Hematopoietic multipotent progenitor cell treated with erythropoietin and hydrocortisone succinate and interleukin-3 and kit ligand, for 8 days (in vitro differentiated cells): ENCODE measurements at regions not wholly inside any gene's neighbourhood (a gene's known extent, or its start where the extent isn't known, plus 50 kb on each side); places are given as distances from the start of the nearest gene placed in this dataset.

ENCODE experiments used
- DNase-seq: peaks from one replicate; pipeline ENCODE4 v3.0.0-alpha.2; 2015

DNA sequence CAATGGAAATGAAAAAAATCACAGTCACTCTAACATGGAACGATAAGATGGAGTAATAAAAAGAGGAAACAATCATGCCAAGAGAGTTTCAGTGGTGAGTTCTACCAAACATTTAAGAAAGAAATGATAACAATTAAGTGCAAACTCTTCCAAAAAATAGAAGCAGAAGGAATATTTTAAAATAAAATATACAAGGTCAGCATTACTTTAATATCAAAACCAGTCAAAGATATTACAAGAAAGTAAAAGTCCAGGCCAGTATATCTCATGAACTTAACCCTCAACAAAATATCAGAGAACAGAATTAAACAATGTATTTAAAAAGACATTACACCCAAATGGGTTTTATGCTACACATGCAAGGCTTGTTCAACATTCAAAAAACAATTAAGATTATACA is 829.4 kb downstream of the TRIB2 start:
- no peak for DNase-seq

DNA sequence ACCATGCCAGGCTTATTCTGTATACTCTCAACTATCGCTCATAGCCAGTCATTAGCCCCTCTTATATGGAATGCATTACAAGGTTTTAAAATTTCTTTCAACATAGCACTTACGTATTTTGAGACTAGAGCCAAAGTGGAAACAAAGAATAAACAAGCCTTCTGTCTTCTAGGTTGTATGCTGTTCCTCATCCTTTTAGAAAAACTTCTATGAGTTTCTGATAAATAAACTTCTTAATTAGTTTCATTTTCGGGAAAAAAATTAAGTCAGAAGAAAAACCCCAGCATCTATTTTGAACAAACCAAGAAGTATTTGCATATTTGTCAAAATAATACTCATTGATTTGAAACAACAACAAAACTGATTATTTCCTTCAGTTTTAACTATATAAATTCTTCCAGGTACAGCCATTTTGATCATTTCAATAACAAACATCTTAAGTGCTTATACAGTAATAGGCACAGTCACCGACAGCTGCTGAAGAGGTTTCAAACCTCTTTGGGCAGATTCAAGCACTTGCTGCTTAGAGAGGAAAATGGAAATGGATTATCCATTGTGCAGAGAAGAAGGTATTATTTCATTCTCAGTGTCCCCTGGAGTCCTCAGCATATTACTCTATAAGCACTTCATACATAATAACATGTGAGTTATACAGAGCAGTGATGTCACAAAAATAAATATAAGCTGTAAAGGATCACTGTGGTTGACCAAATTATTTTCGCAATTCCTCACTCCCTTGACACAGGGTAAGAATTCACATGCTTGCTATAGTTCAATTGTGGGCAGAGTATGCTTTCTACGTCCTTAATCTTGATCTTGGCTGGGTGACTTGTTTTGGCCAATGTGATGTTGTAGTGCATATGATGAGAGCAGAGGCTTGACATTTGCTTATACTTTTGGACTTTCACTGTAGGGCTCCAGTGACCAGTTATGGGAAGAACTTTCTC is 833.8 kb downstream of the TRIB2 start:
- no peak for DNase-seq

DNA sequence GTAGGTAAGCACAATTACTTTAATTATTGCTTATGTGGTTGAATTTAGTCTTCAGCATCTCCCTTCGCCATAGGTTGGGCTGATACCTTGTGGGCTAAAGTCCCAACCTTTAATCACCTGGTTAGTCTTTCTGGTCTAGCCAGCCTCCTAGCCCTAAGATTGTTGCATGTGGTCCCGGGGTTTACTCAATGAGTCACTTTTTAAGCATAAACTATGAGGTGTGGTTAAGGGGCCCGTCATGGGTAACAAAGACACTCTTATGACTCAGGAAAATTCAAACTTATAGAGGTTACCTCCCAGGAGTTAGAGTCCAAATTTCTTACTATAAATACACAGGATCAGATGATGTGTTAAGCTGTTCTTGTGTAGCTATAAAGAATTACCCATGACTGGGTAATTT is 841.6 kb downstream of the TRIB2 start:
- DNase-seq, result no peak

DNA sequence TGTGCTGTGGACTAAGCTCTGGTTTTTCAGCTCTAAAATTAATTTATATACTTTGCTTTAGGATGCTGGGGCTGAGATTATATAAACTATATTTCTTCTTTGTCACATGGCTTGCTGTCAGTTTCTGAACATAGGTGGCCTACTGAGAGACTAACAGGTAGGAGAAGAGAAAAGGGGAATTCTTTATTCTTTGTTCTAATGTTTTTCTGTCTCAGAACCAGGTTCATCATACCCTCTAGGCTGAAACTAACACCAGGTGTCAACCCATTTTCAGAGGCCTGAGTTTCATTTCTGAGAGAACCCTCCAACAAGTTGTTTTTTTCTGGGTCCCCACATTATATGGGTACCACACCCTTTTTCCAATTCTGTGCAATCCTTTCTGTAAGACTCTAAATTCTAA is 843.6 kb downstream of the TRIB2 start:
- no peak for DNase-seq

DNA sequence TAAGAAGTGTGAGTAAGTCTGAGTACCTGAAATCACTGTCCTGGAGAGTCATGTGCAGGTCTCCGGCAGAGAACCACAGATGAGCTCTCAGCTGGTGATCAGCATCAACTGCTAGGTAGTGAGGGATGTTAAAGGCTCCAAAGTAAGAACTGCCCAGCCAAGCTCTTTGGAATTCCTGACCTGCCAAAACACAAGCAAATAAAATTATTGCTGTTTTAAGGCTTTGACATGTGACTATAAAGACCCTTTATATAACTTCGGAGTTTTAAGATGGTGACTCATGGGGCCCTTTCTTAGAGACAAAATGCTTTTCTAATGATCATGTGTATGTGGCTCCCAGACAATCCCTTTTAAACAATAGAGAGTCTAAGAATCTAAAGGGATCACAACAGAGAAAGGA is 855.7 kb downstream of the TRIB2 start:
- DNase-seq, result no peak

DNA sequence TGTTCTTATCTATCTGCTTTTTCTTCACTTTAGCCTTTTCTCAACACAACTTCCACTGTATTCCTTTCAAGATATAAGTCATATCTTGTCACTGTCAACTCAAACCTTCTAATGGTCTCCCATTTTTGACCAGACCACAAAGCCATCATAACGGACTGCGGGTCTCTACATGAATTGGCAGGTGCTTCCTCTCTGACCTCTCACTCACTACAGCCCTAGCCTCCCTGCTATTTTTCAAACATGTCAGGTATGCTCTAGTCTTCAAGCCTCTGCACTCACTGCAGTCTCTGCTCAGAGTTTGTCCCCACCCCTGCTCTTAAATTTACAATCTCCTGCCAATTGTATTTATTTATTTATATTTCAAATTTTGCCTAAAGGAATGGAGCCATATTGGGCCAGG is 858.1 kb downstream of the TRIB2 start:
- no peak for DNase-seq

DNA sequence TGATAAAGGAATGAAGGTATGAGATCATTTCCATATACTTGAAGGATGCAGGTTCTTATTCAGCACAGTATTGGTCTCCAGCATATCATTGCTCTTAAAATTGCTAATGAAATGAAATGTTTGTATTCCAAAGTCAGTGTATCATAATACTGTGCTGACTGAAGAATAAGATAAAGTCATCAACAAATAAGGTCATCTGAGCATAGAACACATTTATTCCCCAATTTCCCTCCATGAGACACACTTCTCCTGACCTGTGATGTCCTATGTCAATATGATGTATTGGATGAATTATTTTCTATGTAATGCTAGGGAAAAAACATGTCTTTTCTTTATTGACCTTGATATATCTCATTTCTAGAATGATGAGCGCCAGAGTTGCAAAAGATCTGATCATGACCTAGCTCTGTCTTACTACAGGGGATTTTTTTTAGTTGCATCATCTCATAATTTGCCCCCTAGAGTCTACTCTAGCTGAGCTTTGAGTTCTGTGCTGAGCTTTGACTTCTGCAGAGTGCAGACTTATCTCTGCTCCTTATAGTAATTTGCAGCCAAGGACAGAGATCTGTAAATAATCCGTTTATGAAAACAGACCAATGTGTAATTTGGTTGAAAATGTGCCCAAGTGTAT is 859.8 kb downstream of the TRIB2 start:
- no peak for DNase-seq

DNA sequence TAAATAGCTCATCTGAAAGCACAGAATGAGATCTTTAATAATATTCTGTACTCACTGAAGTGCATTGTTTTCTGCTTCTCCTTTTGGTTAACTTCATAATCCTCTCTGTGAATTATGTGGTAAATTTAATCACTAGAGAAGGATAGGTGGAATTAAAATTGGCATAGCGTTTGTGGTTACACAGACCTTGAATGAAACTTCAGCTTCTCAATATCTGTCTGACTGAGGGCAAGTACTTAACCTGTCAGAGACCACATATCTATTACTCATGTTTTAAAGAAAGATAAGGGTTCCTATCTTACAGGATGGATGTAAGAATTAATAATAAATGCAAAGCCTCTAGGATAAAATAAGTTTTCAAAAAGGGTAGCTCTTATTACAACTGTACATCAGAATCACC is 861.8 kb downstream of the TRIB2 start:
- DNase-seq, result no peak

DNA sequence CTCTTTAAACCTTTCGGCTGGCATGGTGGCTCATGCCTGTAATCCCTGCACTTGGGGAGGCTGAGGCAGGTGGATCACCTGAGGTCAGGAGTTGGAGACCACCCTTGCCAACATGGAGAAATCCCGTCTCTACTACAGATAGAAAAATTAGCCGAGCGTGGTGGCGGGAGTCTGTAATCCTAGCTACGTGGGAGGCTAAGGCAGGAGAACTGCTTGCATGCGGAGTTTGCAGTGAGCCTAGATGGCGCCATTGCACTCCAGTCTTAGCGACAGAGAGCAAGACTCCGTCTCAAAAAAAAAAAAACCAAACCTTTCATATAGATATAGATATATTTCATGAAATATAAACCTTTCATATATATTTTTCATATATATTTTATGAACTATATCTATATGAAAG is 864.7 kb downstream of the TRIB2 start:
- no peak for DNase-seq

DNA sequence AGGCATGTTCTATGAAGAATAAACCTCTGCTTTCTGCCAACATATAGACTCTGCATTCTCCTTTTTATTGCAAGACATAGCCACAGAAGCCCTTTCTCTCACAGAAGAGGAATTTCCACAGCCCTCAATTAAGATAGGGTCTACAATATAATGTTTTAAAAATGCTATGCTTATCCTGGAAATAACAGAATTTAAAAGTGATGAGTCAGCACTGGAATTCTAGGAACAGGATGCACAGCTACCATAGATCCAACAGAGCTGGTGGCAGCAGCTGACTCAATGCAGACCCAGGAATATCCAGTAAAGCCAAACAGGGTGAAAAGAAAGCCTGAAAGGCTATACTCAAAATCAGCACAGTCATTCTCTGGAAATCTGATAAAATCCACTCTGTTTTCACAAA is 866.9 kb downstream of the TRIB2 start:
- DNase-seq, result no peak

DNA sequence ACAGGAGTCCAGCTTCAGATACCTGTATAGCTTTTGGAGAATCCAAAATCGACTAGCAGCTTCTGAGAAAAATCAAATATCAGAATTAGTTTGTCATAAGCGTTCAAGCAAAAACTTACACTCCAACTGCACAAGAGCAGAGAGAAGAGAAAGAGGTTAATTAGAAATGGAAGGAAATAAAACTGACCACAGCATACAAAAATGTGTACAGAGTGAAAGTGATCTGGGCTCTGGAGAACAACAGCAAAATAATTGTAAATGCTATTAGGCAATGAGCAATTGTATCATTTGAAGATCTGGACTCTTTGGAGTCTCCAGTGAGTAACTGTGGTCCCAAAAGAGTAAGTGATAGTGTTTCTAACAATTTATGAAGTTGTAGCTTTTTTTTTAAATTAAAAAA is 867.3 kb downstream of the TRIB2 start:
- no peak for DNase-seq

DNA sequence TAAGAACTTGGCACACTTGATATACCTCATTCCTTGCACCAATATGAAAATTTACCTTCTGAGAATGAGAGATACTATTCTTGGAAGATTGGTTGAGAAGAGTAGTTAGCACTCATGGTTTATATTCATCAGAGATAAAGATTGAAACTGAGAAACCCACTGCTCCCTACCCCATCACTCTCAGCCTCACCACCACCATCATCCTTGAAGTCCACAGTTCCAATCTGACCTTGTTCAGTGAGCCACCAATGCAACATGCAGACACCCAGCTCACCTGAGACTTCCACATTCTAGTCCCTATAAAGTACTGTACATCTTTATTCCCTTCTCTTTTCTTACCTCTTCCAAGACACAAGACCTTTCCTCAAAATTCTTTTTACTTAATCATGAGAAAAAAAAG is 869.0 kb downstream of the TRIB2 start:
- DNase-seq, result no peak

DNA sequence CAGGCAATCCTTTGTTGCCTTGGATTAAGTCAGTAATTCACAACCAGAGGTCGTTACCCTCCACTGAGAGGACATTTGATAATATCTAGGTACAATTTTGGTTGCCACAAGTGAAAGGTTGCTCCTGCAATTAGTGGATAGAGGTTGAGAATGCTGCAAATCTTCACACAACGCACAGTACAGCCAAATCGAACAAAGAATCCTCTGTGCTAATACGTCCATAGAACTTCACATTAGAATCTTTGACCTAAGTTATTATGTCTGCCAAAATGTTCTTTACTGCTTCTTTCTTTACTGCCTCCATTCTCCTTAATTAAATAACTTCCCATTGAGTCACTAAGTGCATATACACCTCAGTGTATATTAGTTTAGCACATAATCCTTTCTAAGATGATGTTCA is 879.5 kb downstream of the TRIB2 start:
- no peak for DNase-seq

DNA sequence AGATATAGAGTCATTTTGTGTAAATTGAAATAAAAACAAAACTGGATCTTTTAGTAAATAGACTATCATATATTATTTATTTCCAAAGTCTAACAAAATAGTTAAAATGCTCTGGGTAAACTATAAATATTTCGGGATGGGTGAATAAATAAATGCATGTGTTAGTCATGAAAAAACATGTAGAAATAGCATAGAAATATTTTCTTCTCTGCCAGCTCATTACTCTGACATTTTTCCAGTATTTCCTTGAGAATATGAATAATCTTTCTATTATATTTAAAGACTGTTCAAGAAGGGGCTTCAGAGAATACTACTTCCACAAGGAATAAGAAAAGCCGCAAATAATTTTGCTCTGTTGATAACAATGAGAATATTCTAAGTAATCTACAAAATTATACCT is 880.4 kb downstream of the TRIB2 start:
- no peak for DNase-seq

DNA sequence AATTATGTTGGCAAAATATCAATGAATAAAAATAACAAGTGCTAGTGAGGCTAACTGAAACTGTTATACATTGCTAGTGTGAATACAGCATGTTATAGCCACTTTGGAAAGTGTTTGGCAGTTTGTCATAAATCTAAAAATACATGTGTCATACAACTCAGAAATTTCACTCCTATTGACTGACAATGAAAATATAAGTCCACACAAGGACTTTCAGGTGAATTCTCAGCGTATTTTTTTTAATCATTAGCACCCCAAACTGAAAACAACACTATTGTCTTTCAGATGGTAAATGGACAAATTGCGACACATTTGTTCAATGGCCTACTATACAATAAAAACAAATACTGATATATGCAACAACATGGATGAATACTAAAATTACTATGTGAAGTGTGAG is 884.8 kb downstream of the TRIB2 start:
- DNase-seq, result no peak

DNA sequence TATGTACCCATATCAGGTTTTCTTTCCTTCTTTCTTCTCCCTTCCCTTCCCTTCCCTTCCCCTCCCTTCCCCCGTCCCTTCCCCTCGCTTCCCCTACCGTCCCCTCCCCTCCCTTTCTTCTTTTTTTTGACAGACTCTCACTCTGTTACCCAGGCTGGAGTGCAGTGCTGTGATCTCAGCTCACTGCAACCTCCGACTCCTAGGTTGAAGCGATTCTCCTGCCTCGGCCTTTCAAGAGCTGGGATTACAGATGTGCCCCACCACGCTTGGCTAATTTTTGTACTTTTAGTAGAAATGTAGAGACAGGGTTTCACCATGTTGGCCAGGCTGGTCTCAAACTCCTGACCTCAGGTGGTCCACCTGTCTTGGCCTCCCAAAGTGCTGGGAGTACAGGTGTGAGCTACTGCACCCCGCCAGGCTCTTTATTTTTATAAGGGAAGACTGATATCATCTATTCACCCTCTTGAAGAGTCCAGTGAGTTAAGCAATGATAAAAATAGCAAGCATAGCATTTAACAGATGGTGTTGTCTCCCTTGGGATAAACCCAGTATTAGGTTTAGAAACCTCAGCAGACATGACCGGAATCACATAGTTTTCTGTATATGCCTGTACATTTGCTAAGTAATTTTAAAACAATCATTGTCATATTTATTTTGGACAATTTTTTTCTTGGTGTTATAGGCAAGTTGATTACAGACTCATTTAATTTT is 888.4 kb downstream of the TRIB2 start:
- no peak for DNase-seq

DNA sequence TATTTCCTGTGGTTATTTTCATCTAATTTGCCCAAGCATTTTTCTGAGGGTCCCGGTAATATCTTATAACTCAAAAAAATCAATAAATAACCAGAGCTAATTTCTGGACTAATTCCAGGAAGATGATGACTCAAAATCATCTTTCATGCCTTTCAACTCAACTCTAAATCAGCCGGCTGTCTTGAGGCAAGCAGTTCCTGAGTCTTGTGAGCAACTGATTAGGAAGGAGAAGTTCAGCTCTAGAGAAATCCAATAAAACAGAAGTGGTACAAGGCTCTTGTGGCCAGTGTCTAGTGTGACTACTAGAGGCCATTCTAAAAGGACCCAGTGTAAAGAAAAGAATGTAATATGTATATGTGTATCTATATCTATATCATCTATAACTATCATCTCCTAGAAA is 890.4 kb downstream of the TRIB2 start:
- DNase-seq, result no peak

DNA sequence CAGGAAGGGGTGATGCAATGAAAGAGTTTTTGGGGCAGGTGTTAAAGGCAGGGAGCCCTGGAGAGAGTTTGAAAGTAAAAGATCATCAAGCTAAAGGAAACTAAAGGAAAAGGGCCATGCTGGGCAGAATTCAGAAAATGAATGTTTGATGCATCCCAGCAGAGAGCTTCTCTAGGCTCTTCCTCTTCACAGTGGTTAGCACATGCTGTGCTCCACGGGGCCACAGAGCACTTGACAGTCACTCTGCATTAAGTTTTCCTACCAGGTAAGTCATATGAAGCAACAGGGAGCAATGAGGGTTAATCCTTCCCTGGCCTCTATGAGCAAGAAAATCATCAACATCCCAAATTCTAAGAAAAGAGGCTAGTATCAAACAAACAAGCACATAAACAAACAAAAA is 895.2 kb downstream of the TRIB2 start:
- no peak for DNase-seq

DNA sequence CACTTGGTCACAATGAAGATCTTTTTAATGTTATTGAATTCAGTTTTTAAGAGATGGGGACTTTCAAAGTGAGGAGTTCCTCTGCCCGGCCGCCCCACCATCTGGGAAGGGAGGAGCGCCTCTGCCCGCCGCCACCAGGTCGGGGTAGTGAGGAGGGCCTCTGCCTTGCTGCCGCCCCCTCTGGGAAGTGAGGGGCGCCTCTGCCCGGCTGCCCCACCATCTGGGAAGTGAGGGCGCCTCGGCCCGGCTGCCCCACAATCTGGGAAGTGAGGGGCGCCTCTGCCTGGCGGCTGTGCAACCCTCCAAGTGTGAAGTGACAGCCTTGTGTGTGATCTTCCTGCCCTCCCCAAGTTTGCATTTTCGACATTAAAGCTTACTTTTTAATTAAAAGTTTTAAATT is 899.3 kb downstream of the TRIB2 start:
- DNase-seq, result no peak

DNA sequence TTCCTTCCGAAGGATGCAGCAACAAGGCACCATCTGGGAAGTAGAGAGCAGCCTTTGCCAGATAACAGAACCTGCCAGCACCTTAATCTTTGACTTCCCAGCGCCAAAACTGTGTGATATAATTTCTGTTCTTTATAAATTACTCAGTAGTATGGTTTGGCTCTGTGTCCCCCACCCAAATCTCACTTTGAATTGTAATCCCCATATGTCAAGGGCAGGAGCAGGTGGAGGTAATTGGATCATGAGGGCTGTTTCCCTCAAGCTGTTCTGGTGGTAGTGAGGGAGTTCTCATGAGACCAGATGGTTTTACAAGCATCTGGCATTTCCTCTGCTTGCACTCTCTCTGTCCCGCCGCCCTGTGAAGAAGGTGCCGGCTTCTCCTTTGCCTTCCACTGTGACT is 899.9 kb downstream of the TRIB2 start:
- no peak for DNase-seq

DNA sequence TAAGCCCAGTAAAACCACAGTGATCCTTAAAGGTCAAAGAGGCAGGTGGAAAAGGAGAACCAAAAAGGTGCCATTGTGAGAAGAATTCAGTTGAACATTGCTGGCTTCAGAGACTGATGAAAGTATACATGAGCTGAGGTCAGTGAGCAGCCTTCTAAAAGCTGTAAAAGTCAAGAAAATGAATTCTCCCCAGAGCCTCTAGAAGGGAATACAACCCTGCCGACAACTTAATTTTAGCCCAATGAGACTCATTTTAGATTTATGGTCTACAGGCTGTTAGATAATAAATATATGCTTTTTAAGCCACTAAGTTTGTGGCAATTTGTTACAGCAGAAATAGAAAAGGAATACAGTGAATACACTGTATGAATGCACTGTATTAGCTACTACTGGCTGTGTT is 911.4 kb downstream of the TRIB2 start:
- no peak for DNase-seq

DNA sequence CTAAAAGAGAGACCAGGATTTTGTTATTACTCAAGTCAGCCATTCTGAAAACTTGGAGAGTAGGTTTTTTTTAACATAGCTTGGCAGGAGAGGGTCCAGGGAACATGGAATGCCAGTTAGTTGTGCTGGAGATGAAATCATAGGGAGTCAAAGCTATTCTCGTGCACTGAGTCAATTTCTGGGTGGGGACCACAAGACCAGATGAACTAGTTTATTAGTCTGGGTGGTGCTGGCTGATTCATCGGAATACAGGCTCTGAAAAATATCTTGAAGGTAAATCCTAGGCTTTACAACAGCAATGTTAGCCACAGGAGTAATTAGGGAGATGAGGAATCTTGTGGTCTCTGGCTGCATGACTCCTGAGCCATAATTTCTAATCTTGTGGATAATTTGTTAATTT is 921.4 kb downstream of the TRIB2 start:
- DNase-seq, result no peak

DNA sequence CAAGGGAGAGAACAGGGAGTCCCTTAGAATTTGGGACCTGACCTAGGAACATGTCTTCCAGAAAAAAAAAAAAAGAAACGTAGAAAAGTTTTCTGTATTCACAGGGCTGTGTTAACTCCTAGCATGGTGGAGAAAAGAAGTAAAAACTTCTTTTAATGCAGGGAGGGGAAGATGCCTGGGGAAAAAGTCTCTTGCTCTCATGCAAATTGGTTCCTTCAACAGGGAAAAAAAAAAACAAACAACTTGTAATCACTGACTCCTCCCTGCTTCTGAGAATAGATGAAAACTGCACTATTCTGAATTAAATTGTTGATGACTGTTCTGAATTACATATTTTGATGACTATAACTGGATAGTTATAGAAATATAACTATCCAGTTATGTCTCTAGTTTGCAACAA is 933.2 kb downstream of the TRIB2 start:
- DNase-seq, result no peak

DNA sequence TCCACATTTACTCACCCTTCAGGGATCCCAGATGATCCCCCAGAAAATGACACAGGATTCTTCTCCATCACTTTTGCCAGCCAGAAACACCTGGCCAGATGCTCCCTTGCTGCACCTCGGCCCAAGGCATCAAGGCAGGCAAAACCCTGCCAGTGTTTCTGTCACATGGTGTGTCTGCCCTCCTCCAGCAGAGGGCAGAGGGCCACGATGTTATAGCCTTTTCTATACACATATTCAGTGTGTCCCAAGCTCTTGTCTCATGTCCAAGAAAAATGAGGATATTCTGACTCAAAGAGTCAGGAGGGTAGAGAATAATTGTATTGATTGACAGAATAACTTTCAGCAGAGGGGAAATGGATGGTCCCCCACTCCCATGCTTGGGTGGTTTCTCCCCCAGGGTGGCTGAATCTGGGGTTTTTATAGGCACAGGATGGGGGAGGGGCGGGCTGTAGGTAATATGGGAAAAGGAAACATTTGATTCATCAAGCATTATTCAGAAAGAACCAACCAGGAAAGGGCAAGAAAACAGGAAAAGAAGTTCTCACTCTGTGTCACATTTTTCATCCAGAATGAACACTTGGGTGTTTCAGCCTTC is 933.9 kb downstream of the TRIB2 start:
- DNase-seq, result peak; percentile 1
